ENCODE measurements at regions not wholly inside any gene's neighbourhood (a gene's known extent, or its start where the extent isn't known, plus 50 kb on each side); places are given as distances from the start of the nearest gene placed in this dataset.

GRCh38 chr2:113831161-113831560 is 58.7 kb upstream of the ACTR3 start (continued):
- TF ChIP-seq ATF3 (IDR thresholded peaks at IDR 0.05): peak; percentile 49
- TF ChIP-seq ATF3 (CRISPR knock-in tag; conservative IDR thresholded peaks at IDR 0.05): no peak
- no peak for TF ChIP-seq BHLHE40 (IDR thresholded peaks at IDR 0.05; ENCODE audit: low read length)
- TF ChIP-seq EP300 (IDR thresholded peaks at IDR 0.05; ENCODE audit: low read length): no peak
- no peak for TF ChIP-seq CBX8 (IDR thresholded peaks at IDR 0.05; ENCODE audit: borderline replicate concordance, extremely low read depth, low read depth, low read length, poor library complexity, severe bottlenecking)
- TF ChIP-seq, protein P1, sequence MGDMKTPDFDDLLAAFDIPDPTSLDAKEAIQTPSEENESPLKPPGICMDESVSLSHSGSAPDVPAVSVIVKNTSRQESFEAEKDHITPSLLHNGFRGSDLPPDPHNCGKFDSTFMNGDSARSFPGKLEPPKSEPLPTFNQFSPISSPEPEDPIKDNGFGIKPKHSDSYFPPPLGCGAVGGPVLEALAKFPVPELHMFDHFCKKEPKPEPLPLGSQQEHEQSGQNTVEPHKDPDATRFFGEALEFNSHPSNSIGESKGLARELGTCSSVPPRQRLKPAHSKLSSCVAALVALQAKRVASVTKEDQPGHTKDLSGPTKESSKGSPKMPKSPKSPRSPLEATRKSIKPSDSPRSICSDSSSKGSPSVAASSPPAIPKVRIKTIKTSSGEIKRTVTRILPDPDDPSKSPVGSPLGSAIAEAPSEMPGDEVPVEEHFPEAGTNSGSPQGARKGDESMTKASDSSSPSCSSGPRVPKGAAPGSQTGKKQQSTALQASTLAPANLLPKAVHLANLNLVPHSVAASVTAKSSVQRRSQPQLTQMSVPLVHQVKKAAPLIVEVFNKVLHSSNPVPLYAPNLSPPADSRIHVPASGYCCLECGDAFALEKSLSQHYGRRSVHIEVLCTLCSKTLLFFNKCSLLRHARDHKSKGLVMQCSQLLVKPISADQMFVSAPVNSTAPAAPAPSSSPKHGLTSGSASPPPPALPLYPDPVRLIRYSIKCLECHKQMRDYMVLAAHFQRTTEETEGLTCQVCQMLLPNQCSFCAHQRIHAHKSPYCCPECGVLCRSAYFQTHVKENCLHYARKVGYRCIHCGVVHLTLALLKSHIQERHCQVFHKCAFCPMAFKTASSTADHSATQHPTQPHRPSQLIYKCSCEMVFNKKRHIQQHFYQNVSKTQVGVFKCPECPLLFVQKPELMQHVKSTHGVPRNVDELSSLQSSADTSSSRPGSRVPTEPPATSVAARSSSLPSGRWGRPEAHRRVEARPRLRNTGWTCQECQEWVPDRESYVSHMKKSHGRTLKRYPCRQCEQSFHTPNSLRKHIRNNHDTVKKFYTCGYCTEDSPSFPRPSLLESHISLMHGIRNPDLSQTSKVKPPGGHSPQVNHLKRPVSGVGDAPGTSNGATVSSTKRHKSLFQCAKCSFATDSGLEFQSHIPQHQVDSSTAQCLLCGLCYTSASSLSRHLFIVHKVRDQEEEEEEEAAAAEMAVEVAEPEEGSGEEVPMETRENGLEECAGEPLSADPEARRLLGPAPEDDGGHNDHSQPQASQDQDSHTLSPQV (IDR thresholded peaks at IDR 0.05): peak; percentile 55; the same call in 1 of the 2 replicates
- TF ChIP-seq, protein P2, sequence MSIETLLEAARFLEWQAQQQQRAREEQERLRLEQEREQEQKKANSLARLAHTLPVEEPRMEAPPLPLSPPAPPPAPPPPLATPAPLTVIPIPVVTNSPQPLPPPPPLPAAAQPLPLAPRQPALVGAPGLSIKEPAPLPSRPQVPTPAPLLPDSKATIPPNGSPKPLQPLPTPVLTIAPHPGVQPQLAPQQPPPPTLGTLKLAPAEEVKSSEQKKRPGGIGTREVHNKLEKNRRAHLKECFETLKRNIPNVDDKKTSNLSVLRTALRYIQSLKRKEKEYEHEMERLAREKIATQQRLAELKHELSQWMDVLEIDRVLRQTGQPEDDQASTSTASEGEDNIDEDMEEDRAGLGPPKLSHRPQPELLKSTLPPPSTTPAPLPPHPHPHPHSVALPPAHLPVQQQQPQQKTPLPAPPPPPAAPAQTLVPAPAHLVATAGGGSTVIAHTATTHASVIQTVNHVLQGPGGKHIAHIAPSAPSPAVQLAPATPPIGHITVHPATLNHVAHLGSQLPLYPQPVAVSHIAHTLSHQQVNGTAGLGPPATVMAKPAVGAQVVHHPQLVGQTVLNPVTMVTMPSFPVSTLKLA (conservative IDR thresholded peaks at IDR 0.05): no peak
- TF ChIP-seq ZNF75A (CRISPR knock-in tag; IDR thresholded peaks at IDR 0.05): no peak
- 0 out of 2 replicates have a peak, but pooled peaks have one; percentile 29 for TF ChIP-seq SMARCA4 (IDR thresholded peaks at IDR 0.05)
- no peak for TF ChIP-seq NFIC (IDR thresholded peaks at IDR 0.05)
- TF ChIP-seq POLR2AphosphoS5 (IDR thresholded peaks at IDR 0.05; ENCODE audit: control insufficient read depth, insufficient read depth, low read depth, low read length): no peak
- TF ChIP-seq BDP1 (IDR thresholded peaks at IDR 0.05; ENCODE audit: insufficient read depth, insufficient read length): no peak
- no peak for TF ChIP-seq NCOA1 (IDR thresholded peaks at IDR 0.05; ENCODE audit: low read depth)
- TF ChIP-seq SPI1 (IDR thresholded peaks at IDR 0.05; ENCODE audit: borderline replicate concordance, low read depth, low read length): no peak
- no peak for TF ChIP-seq ZNF764 (CRISPR knock-in tag; IDR thresholded peaks at IDR 0.05; ENCODE audit: low read depth)
- TF ChIP-seq MAFG (tag; conservative IDR thresholded peaks at IDR 0.05): peak; percentile 96
- TF ChIP-seq HNRNPL (IDR thresholded peaks at IDR 0.05; ENCODE audit: low read depth, low read length): no peak
- no peak for TF ChIP-seq ZNF586 (CRISPR knock-in tag; conservative IDR thresholded peaks at IDR 0.05)
- TF ChIP-seq, protein P3, sequence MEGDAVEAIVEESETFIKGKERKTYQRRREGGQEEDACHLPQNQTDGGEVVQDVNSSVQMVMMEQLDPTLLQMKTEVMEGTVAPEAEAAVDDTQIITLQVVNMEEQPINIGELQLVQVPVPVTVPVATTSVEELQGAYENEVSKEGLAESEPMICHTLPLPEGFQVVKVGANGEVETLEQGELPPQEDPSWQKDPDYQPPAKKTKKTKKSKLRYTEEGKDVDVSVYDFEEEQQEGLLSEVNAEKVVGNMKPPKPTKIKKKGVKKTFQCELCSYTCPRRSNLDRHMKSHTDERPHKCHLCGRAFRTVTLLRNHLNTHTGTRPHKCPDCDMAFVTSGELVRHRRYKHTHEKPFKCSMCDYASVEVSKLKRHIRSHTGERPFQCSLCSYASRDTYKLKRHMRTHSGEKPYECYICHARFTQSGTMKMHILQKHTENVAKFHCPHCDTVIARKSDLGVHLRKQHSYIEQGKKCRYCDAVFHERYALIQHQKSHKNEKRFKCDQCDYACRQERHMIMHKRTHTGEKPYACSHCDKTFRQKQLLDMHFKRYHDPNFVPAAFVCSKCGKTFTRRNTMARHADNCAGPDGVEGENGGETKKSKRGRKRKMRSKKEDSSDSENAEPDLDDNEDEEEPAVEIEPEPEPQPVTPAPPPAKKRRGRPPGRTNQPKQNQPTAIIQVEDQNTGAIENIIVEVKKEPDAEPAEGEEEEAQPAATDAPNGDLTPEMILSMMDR (IDR thresholded peaks at IDR 0.05 in 2 of 3, conservative IDR thresholded peaks at IDR 0.05 in 1 of 3; ENCODE audit: insufficient read depth in 2 of 3, low read depth in 1 of 3, low read length in 3 of 3): no peak
- TF ChIP-seq C11orf30 (IDR thresholded peaks at IDR 0.05; ENCODE audit: low read depth): peak; percentile 89
- TF ChIP-seq ZBTB17 (CRISPR knock-in tag; IDR thresholded peaks at IDR 0.05): no peak
- TF ChIP-seq THRAP3 (IDR thresholded peaks at IDR 0.05; ENCODE audit: borderline replicate concordance): no peak
- no peak for TF ChIP-seq SMARCC2 (IDR thresholded peaks at IDR 0.05; ENCODE audit: low read depth)
